ENCODE measurements at regions not wholly inside any gene's neighbourhood (a gene's known extent, or its start where the extent isn't known, plus 50 kb on each side); places are given as distances from the start of the nearest gene placed in this dataset.

- no peak for TF ChIP-seq BHLHE40 (IDR thresholded peaks at IDR 0.05; ENCODE audit: borderline replicate concordance)
- TF ChIP-seq ELF4 (IDR thresholded peaks at IDR 0.05): no peak
- no peak for TF ChIP-seq HDGF (IDR thresholded peaks at IDR 0.05; ENCODE audit: borderline replicate concordance)
- TF ChIP-seq LEF1 (IDR thresholded peaks at IDR 0.05; ENCODE audit: borderline replicate concordance): no peak
- no peak for TF ChIP-seq ARNT (IDR thresholded peaks at IDR 0.05)
- TF ChIP-seq SP1 (IDR thresholded peaks at IDR 0.05): no peak
- TF ChIP-seq PKNOX1 (IDR thresholded peaks at IDR 0.05): no peak
- no peak for TF ChIP-seq TARDBP (IDR thresholded peaks at IDR 0.05)
These were observed 180.6 kb upstream of the AGR3 start for GRCh38 chr7:17062151-17063044.
